Activated CD8-positive, alpha-beta T cell treated with anti-CD3 and anti-CD28 coated beads for 36 hours (primary cell): ENCODE measurements at regions not wholly inside any gene's neighbourhood (a gene's known extent, or its start where the extent isn't known, plus 50 kb on each side); places are given as distances from the start of the nearest gene placed in this dataset.

Experiments used
- ATAC-seq: fragments of 200-7000 bp; cut with Tn5 transposase; one replicate; pipeline ENCODE4 v1.10.0; 2021; ENCODE audit warnings: mild to moderate bottlenecking, moderate library complexity
- CTCF ChIA-PET: fragments of 350-600 bp; sonication (Branson Sonifier 250); formaldehyde crosslinking; loops from one replicate; lab custom pipeline; 2021; ENCODE audit warnings: antibody characterized with exemption; lab: Charles Lee
- POLR2A ChIA-PET: fragments of 350-600 bp; sonication (Branson Sonifier 250); formaldehyde crosslinking; loops from one replicate; lab custom pipeline; 2021; ENCODE audit warnings: antibody characterized with exemption; lab: Charles Lee
- DNase-seq: peaks from one replicate; pipeline ENCODE4 v3.0.0-alpha.2; 2020
- H3K27ac Mint-ChIP-seq: one replicate; pipeline ENCODE4 v1.8.0; 2021; ENCODE audit warnings: mild to moderate bottlenecking, mixed read lengths
- H3K27me3 Mint-ChIP-seq: one replicate; pipeline ENCODE4 v1.8.0; 2021; ENCODE audit warnings: mixed read lengths
- H3K36me3 Mint-ChIP-seq: one replicate; pipeline ENCODE4 v1.8.0; 2021; ENCODE audit warnings: low read depth, mixed read lengths
- H3K4me1 Mint-ChIP-seq: one replicate; pipeline ENCODE4 v1.8.0; 2021; ENCODE audit warnings: low read depth, mixed read lengths
- H3K4me3 Mint-ChIP-seq: one replicate; pipeline ENCODE4 v1.8.0; 2021; ENCODE audit warnings: mild to moderate bottlenecking, moderate library complexity, mixed read lengths
- H3K9me3 Mint-ChIP-seq: one replicate; pipeline ENCODE4 v1.8.0; 2021; ENCODE audit warnings: mixed read lengths
- CTCF ChIP-seq: fragments of 200-600 bp; IDR thresholded peaks from one replicate; pipeline ENCODE4 v1.8.0; 2022; ENCODE audit warnings: antibody characterized with exemption, mild to moderate bottlenecking
- intact Hi-C: fragments of 100-400 bp; cut with micrococcal nuclease; formaldehyde crosslinking; loops from one replicate; pipeline ENCODE4 v1.10.0; 2022

GRCh38 chr1:228984646-228985631 lies 249.7 kb downstream of the RHOU start:
- no peak for DNase-seq
- H3K9me3 Mint-ChIP-seq = no peaks in the 10 kb centered on the region
- CTCF ChIA-PET = interaction anchor here (1.9 kb wide), 1 partner anchor 249 kb away, joined by 5 read pairs; no protein-coding TSS in a partner anchor
- H3K27me3 Mint-ChIP-seq = no peaks in the 10 kb centered on the region
- no peak for ATAC-seq
- intact Hi-C loops = no loop called here
- H3K27ac Mint-ChIP-seq = no peak overlapping the region
- H3K4me1 Mint-ChIP-seq = no peaks in the 10 kb centered on the region
- H3K36me3 Mint-ChIP-seq = no peaks in the 10 kb centered on the region
- TF ChIP-seq CTCF = no peak
- POLR2A ChIA-PET = no interaction called here
- H3K4me3 Mint-ChIP-seq = no peak overlapping the region

GRCh38 chr1:228985661-228986060 lies 250.4 kb downstream of the RHOU start:
- Mint-ChIP-seq H3K27me3 (no peaks in the 10 kb centered on the region), H3K4me3 (no peak overlapping the region), H3K9me3 (no peaks in the 10 kb centered on the region), H3K27ac (no peak overlapping the region), H3K4me1 (peaks cover 2% of the 10 kb centered on the region), H3K36me3 (no peaks in the 10 kb centered on the region)
- DNase-seq (no peak), ATAC-seq (no peak)
- ChIA-PET POLR2A (no interaction called here), CTCF (interaction anchor here (0.6 kb wide), 1 partner anchor 122 kb away, joined by 3 read pairs; no protein-coding TSS in a partner anchor)
- intact Hi-C loops = no loop called here
- TF ChIP-seq CTCF = no peak

GRCh38 chr1:228986093-228986904 lies 251.0 kb downstream of the RHOU start:
- ChIA-PET CTCF (interaction anchor here (0.6 to 0.8 kb wide), 2 partner anchors 32 to 122 kb away, joined by 3 read pairs; no protein-coding TSS in a partner anchor), POLR2A (interaction anchor here (0.6 kb wide), 1 partner anchor 19 kb away, joined by 3 read pairs; no protein-coding TSS in a partner anchor)
- no peaks in the 10 kb centered on the region for H3K36me3 Mint-ChIP-seq

GRCh38 chr1:228987286-228987685 lies 252.0 kb downstream of the RHOU start:
- no peak for ATAC-seq
- no peak for TF ChIP-seq CTCF
- no peak for DNase-seq
- H3K27ac Mint-ChIP-seq = no peak overlapping the region
- CTCF ChIA-PET = interaction anchor here (0.9 kb wide), 1 partner anchor 323 kb away, joined by 3 read pairs; no protein-coding TSS in a partner anchor
- peaks cover 3% of the 10 kb centered on the region for H3K4me1 Mint-ChIP-seq
- H3K9me3 Mint-ChIP-seq = no peaks in the 10 kb centered on the region
- intact Hi-C loops = no loop called here
- POLR2A ChIA-PET = no interaction called here
- no peaks in the 10 kb centered on the region for H3K27me3 Mint-ChIP-seq
- no peak overlapping the region for H3K4me3 Mint-ChIP-seq
- no peaks in the 10 kb centered on the region for H3K36me3 Mint-ChIP-seq

More at GRCh38 chr1:228986093-228986904, 251.0 kb downstream of the RHOU start:
- peaks cover 3% of the 10 kb centered on the region for H3K4me1 Mint-ChIP-seq
- ATAC-seq = no peak
- H3K4me3 Mint-ChIP-seq = no peak overlapping the region
- no peaks in the 10 kb centered on the region for H3K9me3 Mint-ChIP-seq
- no peak for DNase-seq
- H3K27ac Mint-ChIP-seq = no peak overlapping the region
- no peak for TF ChIP-seq CTCF
- intact Hi-C loops = no loop called here
- H3K27me3 Mint-ChIP-seq = no peaks in the 10 kb centered on the region
